GM12878 (cell line): ENCODE measurements at regions not wholly inside any gene's neighbourhood (a gene's known extent, or its start where the extent isn't known, plus 50 kb on each side); places are given as distances from the start of the nearest gene placed in this dataset.

ENCODE experiments used
- ATAC-seq: fragments of 200-7000 bp; cut with Tn5 transposase; 3 replicates; pipeline ENCODE4 v1.9.1; 2020; ENCODE audit warnings: mild to moderate bottlenecking, moderate library complexity
- BruUV-seq: library from RNA; stranded (reverse); fragments of 400-500 nt; replicated peaks from 2 replicates; lab custom pipeline; 2021; lab: Mats Ljungman, UMichigan
- CTCF ChIA-PET: fragments of 300-600 bp; sonication (Branson Sonifier 250); formaldehyde crosslinking; extraction: SDS; loops from one replicate; lab custom pipeline; 2021; ENCODE audit warnings: inconsistent platforms; lab: Yijun Ruan, JAX
- POLR2A ChIA-PET: fragments of 350-600 bp; formaldehyde crosslinking; extraction: SDS; loops from one replicate; lab custom pipeline; 2021; ENCODE audit warnings: inconsistent platforms; lab: Charles Lee
- RAD21 ChIA-PET: fragments of 300-600 bp; sonication (Branson Sonifier 250); formaldehyde crosslinking; loops from one replicate; lab custom pipeline; 2023; ENCODE audit warnings: antibody characterized with exemption; ENCODE audit not compliant: unreplicated experiment; lab: Charles Lee
- SMC1A ChIA-PET: fragments of 300-600 bp; sonication (Branson Sonifier 250); formaldehyde crosslinking; loops from one replicate; lab custom pipeline; 2023; ENCODE audit not compliant: unreplicated experiment, uncharacterized antibody; lab: Charles Lee
- DNase-seq: peaks from one replicate; pipeline ENCODE4 v3.0.0-alpha.2; 2011; ENCODE audit warnings: low read depth, low spot score
- FAIRE-seq: peaks from 3 replicates; lab custom pipeline; 2011; peaks lifted over from hg19 to GRCh38; lab: Jason Lieb, UNC
- H2AFZ ChIP-seq: 2 replicates; pipeline ENCODE4 v1.6.0; 2011; ENCODE audit warnings: low read depth, low read length, control low read depth; ENCODE audit not compliant: control insufficient read depth
- H3K27ac ChIP-seq: 2 replicates; pipeline ENCODE4 v1.5.1; 2011; ENCODE audit warnings: control low read depth; ENCODE audit not compliant: control insufficient read depth, insufficient read depth
- H3K27me3 ChIP-seq, 2 experiments: replicated peaks in 1 of 2; 2 replicates each; pipeline versions ENCODE4 v1.6.0 to v1.6.1; 2011; ENCODE audit warnings: low read length in 1 of 2; ENCODE audit not compliant: control insufficient read depth in 2 of 2, insufficient read depth in 2 of 2
- H3K36me3 ChIP-seq, 2 experiments: 2 replicates each; pipeline ENCODE4 v1.5.1; 2011; ENCODE audit warnings: low read length in 1 of 2; ENCODE audit not compliant: control insufficient read depth in 2 of 2, insufficient read depth in 2 of 2
- H3K4me1 ChIP-seq: 2 replicates; pipeline ENCODE4 v1.6.1; 2011; ENCODE audit warnings: mild to moderate bottlenecking, low read length, moderate library complexity, mixed read lengths; ENCODE audit not compliant: control insufficient read depth, insufficient read depth
- H3K4me2 ChIP-seq: 2 replicates; pipeline ENCODE4 v1.6.0; 2011; ENCODE audit warnings: control low read depth; ENCODE audit not compliant: control insufficient read depth, insufficient read depth
- H3K4me3 ChIP-seq: fragments of 200-600 bp; sonication (generic); 2 replicates; pipeline ENCODE4 v1.5.1; 2016
- H3K79me2 ChIP-seq: 2 replicates; pipeline ENCODE4 v1.6.0; 2011; ENCODE audit warnings: low read length; ENCODE audit not compliant: control insufficient read depth, insufficient read depth
- H3K9ac ChIP-seq: 2 replicates; pipeline ENCODE4 v1.8.0; 2011; ENCODE audit warnings: low read length, control low read depth, mixed read lengths; ENCODE audit not compliant: control insufficient read depth, insufficient read depth
- H3K9me3 ChIP-seq: replicated peaks from 3 replicates; pipeline ENCODE4 v1.5.1; 2011; ENCODE audit warnings: mild to moderate bottlenecking, low read length; ENCODE audit not compliant: control insufficient read depth, insufficient read depth
- H4K20me1 ChIP-seq: 2 replicates; pipeline ENCODE4 v1.6.0; 2011; ENCODE audit not compliant: control insufficient read depth, insufficient read depth
- BRCA1 ChIP-seq: IDR thresholded peaks from 2 replicates; pipeline ENCODE4 v1.6.1; 2011; ENCODE audit warnings: low read depth, low read length, improper control_type of control experiment
- CHD1 ChIP-seq: IDR thresholded peaks from 2 replicates; pipeline ENCODE4 v1.6.1; 2012; ENCODE audit warnings: low read depth, low read length, improper control_type of control experiment
- EGR1 ChIP-seq, 2 experiments: IDR thresholded peaks; 1 replicate in 1 of 2; 2 replicates in 1 of 2; pipeline ENCODE4 v1.6.1; 2011 to 2012; ENCODE audit warnings: low read depth in 2 of 2, low read length in 2 of 2, borderline replicate concordance in 1 of 2, mild to moderate bottlenecking in 1 of 2, moderate library complexity in 1 of 2
- EP300 ChIP-seq, 2 experiments: fragments of 150-350 bp in 1 of 2; IDR thresholded peaks; 2 replicates each; pipeline ENCODE4 v1.6.1; 2011 to 2012; ENCODE audit warnings: low read depth in 2 of 2, low read length in 2 of 2, borderline replicate concordance in 1 of 2, improper control_type of control experiment in 1 of 2, inconsistent platforms in 1 of 2; ENCODE audit not compliant: control insufficient read depth in 1 of 2
- FOXK2 ChIP-seq: fragments of 450-650 bp; IDR thresholded peaks from 2 replicates; pipeline ENCODE4 v1.6.1; 2017; ENCODE audit warnings: mild to moderate bottlenecking, moderate library complexity
- KDM1A ChIP-seq: fragments of 200-600 bp; sonication (generic); IDR thresholded peaks from 2 replicates; pipeline ENCODE4 v1.6.1; 2016; ENCODE audit warnings: borderline replicate concordance
- LARP7 ChIP-seq: fragments of 450-650 bp; IDR thresholded peaks from 2 replicates; pipeline ENCODE4 v1.6.1; 2017; ENCODE audit warnings: mild to moderate bottlenecking
- MEF2A ChIP-seq: IDR thresholded peaks from 2 replicates; pipeline ENCODE4 v1.6.1; 2011; ENCODE audit warnings: low read depth, mild to moderate bottlenecking, low read length, moderate library complexity; ENCODE audit not compliant: insufficient read depth
- MXI1 ChIP-seq: fragments of 150-350 bp; IDR thresholded peaks from 2 replicates; pipeline ENCODE4 v1.6.1; 2011; ENCODE audit warnings: low read depth, mild to moderate bottlenecking, inconsistent platforms, low read length, improper control_type of control experiment
- MYC ChIP-seq: IDR thresholded peaks from 2 replicates; pipeline ENCODE4 v1.6.1; 2011; ENCODE audit warnings: mild to moderate bottlenecking, low read length, moderate library complexity, inconsistent platforms; ENCODE audit not compliant: insufficient read depth, insufficient replicate concordance, insufficient read length, severe bottlenecking
- NR2C1 ChIP-seq: fragments of 450-650 bp; IDR thresholded peaks from 2 replicates; pipeline ENCODE4 v1.6.1; 2017; ENCODE audit warnings: antibody characterized with exemption, mild to moderate bottlenecking, moderate library complexity
- NR2C2 ChIP-seq: IDR thresholded peaks from 2 replicates; pipeline ENCODE4 v1.6.1; 2011; ENCODE audit warnings: borderline replicate concordance, low read depth; ENCODE audit not compliant: control insufficient read depth, insufficient read length
- STAT3 ChIP-seq: IDR thresholded peaks from 2 replicates; pipeline ENCODE4 v1.6.1; 2011; ENCODE audit warnings: low read depth, low read length, improper control_type of control experiment
- YY1 ChIP-seq: IDR thresholded peaks from 2 replicates; pipeline ENCODE4 v1.6.1; 2011; ENCODE audit warnings: low read depth, mild to moderate bottlenecking, low read length
- ZZZ3 ChIP-seq: IDR thresholded peaks from 2 replicates; pipeline ENCODE4 v1.6.1; 2011; ENCODE audit warnings: low read depth; ENCODE audit not compliant: control insufficient read depth, insufficient read length
- WGBS: methylation state at CpG from one replicate; pipeline ENCODE4 v1.1.6; 2016; ENCODE audit warnings: low lambda C conversion rate; ENCODE audit not compliant: insufficient replicate concordance, insufficient coverage; ENCODE audit errors: missing lambda C conversion rate; 5-methylcytosine and 5-hydroxymethylcytosine counted together
- in situ Hi-C: fragments of 300-500 bp; cut with MboI; formaldehyde crosslinking; loops from 9 replicates; pipeline ENCODE4 v1.14.3; 2018; ENCODE audit warnings: mixed read lengths
- intact Hi-C: fragments of 100-400 bp; cut with micrococcal nuclease; formaldehyde crosslinking; loops from one replicate; pipeline ENCODE4 v1.14.2; 2022; ENCODE audit not compliant: unreplicated experiment
- TF ChIP-seq, protein P1 (sequence below): fragments of 450-650 bp; formaldehyde crosslinking; IDR thresholded peaks from 2 replicates; pipeline ENCODE4 v1.4.0; 2020; ENCODE audit warnings: mild to moderate bottlenecking, moderate library complexity
- TF ChIP-seq, protein P2 (sequence below): fragments of 450-650 bp; IDR thresholded peaks from 2 replicates; pipeline ENCODE4 v1.6.1; 2016; ENCODE audit warnings: mild to moderate bottlenecking
- TF ChIP-seq, protein P3 (sequence below): fragments of 450-650 bp; conservative IDR thresholded peaks from 2 replicates; pipeline ENCODE4 v1.6.1; 2017; ENCODE audit warnings: mild to moderate bottlenecking, moderate library complexity

DNA sequence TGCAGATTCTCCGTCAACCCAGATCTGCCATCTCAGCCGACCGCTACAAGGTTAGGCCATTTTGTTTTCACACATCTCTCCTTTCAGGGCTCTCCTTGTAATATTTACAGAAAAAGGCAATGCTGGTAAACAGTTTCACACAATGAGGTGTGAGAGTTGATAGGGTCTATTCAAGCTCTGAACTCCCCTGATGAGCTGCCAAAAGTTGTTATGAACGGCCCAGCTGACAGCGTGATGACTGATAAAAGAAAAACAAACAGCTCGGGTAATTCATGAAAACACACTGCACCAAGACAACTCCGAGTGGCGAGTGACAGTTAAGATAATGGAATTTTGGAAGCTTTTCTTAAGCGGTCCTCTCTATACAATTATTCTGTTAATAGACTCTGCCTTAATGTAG, 68.1 kb upstream of the IRX5 start:
- 40% methylated on average over 9 of the region's 9 CpGs for WGBS

More for the DNA sequence above, 68.1 kb upstream of the IRX5 start:
- no peaks in the 10 kb centered on the region for H3K79me2 ChIP-seq
- no peaks in the 10 kb centered on the region for H3K9me3 ChIP-seq
- H3K36me3 ChIP-seq: no peaks in the 10 kb centered on the region
- H3K4me2 ChIP-seq: no peak overlapping the region
- intact Hi-C loops (no loop called here), in situ Hi-C loops (no loop called here)
- H3K4me3 ChIP-seq: no peak overlapping the region
- BruUV-seq: no TSS peak
- no peak for TF ChIP-seq EP300 (IDR thresholded peaks at IDR 0.05; ENCODE audit: borderline replicate concordance in 1 of 2, control insufficient read depth in 1 of 2, low read depth in 2 of 2, low read length in 2 of 2)
- TF ChIP-seq FOXK2: no peak
- no peak for TF ChIP-seq YY1
- TF ChIP-seq MXI1: no peak
- TF ChIP-seq, protein P1, sequence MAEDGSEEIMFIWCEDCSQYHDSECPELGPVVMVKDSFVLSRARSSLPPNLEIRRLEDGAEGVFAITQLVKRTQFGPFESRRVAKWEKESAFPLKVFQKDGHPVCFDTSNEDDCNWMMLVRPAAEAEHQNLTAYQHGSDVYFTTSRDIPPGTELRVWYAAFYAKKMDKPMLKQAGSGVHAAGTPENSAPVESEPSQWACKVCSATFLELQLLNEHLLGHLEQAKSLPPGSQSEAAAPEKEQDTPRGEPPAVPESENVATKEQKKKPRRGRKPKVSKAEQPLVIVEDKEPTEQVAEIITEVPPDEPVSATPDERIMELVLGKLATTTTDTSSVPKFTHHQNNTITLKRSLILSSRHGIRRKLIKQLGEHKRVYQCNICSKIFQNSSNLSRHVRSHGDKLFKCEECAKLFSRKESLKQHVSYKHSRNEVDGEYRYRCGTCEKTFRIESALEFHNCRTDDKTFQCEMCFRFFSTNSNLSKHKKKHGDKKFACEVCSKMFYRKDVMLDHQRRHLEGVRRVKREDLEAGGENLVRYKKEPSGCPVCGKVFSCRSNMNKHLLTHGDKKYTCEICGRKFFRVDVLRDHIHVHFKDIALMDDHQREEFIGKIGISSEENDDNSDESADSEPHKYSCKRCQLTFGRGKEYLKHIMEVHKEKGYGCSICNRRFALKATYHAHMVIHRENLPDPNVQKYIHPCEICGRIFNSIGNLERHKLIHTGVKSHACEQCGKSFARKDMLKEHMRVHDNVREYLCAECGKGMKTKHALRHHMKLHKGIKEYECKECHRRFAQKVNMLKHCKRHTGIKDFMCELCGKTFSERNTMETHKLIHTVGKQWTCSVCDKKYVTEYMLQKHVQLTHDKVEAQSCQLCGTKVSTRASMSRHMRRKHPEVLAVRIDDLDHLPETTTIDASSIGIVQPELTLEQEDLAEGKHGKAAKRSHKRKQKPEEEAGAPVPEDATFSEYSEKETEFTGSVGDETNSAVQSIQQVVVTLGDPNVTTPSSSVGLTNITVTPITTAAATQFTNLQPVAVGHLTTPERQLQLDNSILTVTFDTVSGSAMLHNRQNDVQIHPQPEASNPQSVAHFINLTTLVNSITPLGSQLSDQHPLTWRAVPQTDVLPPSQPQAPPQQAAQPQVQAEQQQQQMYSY (CRISPR knock-in tag): no peak
- no peak for TF ChIP-seq NR2C1
- no peak for TF ChIP-seq KDM1A
- no peak for TF ChIP-seq STAT3
- TF ChIP-seq ZZZ3: no peak
- TF ChIP-seq MYC: no peak
- TF ChIP-seq, protein P2, sequence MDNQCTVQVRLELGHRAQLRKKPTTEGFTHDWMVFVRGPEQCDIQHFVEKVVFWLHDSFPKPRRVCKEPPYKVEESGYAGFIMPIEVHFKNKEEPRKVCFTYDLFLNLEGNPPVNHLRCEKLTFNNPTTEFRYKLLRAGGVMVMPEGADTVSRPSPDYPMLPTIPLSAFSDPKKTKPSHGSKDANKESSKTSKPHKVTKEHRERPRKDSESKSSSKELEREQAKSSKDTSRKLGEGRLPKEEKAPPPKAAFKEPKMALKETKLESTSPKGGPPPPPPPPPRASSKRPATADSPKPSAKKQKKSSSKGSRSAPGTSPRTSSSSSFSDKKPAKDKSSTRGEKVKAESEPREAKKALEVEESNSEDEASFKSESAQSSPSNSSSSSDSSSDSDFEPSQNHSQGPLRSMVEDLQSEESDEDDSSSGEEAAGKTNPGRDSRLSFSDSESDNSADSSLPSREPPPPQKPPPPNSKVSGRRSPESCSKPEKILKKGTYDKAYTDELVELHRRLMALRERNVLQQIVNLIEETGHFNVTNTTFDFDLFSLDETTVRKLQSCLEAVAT: no peak
- TF ChIP-seq, protein P3, sequence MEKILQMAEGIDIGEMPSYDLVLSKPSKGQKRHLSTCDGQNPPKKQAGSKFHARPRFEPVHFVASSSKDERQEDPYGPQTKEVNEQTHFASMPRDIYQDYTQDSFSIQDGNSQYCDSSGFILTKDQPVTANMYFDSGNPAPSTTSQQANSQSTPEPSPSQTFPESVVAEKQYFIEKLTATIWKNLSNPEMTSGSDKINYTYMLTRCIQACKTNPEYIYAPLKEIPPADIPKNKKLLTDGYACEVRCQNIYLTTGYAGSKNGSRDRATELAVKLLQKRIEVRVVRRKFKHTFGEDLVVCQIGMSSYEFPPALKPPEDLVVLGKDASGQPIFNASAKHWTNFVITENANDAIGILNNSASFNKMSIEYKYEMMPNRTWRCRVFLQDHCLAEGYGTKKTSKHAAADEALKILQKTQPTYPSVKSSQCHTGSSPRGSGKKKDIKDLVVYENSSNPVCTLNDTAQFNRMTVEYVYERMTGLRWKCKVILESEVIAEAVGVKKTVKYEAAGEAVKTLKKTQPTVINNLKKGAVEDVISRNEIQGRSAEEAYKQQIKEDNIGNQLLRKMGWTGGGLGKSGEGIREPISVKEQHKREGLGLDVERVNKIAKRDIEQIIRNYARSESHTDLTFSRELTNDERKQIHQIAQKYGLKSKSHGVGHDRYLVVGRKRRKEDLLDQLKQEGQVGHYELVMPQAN: no peak
- TF ChIP-seq LARP7: no peak
- no peak for TF ChIP-seq NR2C2
- no peak for TF ChIP-seq CHD1
- TF ChIP-seq MEF2A: no peak
- no peak for TF ChIP-seq BRCA1
- TF ChIP-seq EGR1 (IDR thresholded peaks at IDR 0.05; ENCODE audit: borderline replicate concordance in 1 of 2, low read depth in 2 of 2, low read length in 2 of 2): no peak
- H3K27me3 ChIP-seq: no peaks in the 10 kb centered on the region
- H3K9ac ChIP-seq: no peak overlapping the region
- ATAC-seq (no peak), DNase-seq (no peak), FAIRE-seq (no peak)
- POLR2A ChIA-PET: no interaction called here
- H3K4me1 ChIP-seq: no peaks in the 10 kb centered on the region
- RAD21 ChIA-PET: no interaction called here
- SMC1A ChIA-PET: no interaction called here
- H2AFZ ChIP-seq: no peak overlapping the region
- H3K27ac ChIP-seq: no peak overlapping the region
- no peaks in the 10 kb centered on the region for H4K20me1 ChIP-seq
- CTCF ChIA-PET: no interaction called here
